ENCODE measurements at regions not wholly inside any gene's neighbourhood (a gene's known extent, or its start where the extent isn't known, plus 50 kb on each side); places are given as distances from the start of the nearest gene placed in this dataset.

DNA sequence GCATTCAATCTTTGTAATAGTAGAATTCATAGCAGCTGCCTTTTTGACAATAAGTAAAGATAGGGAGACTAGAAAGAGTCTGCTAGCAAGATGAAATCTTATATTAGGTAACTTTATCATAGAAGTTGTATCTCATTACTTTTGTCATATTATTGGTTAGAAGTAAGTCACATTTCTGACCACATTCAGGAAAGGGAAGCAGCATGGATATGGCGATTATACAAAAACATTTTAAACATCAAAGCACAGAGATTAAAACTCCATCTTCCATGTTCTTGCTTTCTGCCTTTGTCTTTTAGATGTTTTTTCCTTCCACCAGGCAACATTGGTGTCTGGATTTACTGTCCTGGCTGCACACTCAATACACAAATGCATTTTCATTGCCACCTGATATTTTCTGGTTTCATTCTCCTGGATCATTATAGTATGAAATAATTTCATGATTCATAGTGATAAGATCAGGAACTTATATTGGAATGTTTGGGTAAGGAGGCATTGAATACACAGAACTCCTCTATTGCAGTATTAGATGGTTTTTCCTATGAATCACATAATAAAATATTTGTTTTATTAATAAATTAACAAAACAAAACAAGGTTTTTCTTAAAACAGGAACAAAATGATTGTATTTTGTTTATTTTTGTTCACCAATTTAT lies 1460.3 kb upstream of the CADM2 start:
- ChIA-PET POLR2A (no interaction called here), CTCF (ENCODE audit: low intra/inter-chr PET ratio) (no interaction called here)
- intact Hi-C loops (cut with micrococcal nuclease) (no loop called here), in situ Hi-C loops (cut with MboI) (no loop called here)
- no peaks in the 10 kb centered on the region for H3K79me2 ChIP-seq (ENCODE audit: control insufficient read depth, insufficient read depth, low read length)
- FAIRE-seq (no peak), DNase-seq (ENCODE audit: extremely low read depth in 1 of 4, low spot score in 3 of 4) (no peak), ATAC-seq (no peak)
- no TSS peak for BruUV-seq (replicated peaks)
- no peaks in the 10 kb centered on the region for H3K36me3 ChIP-seq (ENCODE audit: control insufficient read depth, insufficient read depth, low read length)
- H3K4me3 ChIP-seq = no peak overlapping the region
- no peak overlapping the region for H3K27ac ChIP-seq (ENCODE audit: extremely low read depth, low read depth, low read length)
- no peaks in the 10 kb centered on the region for H3K9me3 ChIP-seq (replicated peaks; ENCODE audit: control insufficient read depth, insufficient read depth, low read depth, low read length)
- no peaks in the 10 kb centered on the region for H3K9me1 ChIP-seq (ENCODE audit: control insufficient read depth, insufficient read depth, low read length)
- H2AFZ ChIP-seq (ENCODE audit: low read depth, low read length) = no peak overlapping the region
- H3K27me3 ChIP-seq (ENCODE audit: control insufficient read depth in 2 of 2, insufficient read depth in 2 of 2, low read length in 2 of 2) = no peaks in the 10 kb centered on the region
- H4K20me1 ChIP-seq (replicated peaks; ENCODE audit: control insufficient read depth, insufficient read depth, low read length) = no peaks in the 10 kb centered on the region
- H3K4me1 ChIP-seq (replicated peaks in 1 of 2; ENCODE audit: control insufficient read depth in 2 of 2, insufficient read depth in 2 of 2, low read length in 2 of 2) = no peaks in the 10 kb centered on the region
- no peak overlapping the region for H3K4me2 ChIP-seq (ENCODE audit: insufficient read depth, low read length)
- WGBS (ENCODE audit: insufficient coverage, low coverage, missing lambda C conversion rate) = 0% methylated on average over 1 of the region's 1 CpG
- no peak overlapping the region for H3K9ac ChIP-seq (ENCODE audit: insufficient read depth in 1 of 2, low read depth in 2 of 2, low read length in 2 of 2)
- TF ChIP-seq JUNB (CRISPR knock-in tag; conservative IDR thresholded peaks at IDR 0.05) (no peak), ZNF3 (CRISPR knock-in tag; IDR thresholded peaks at IDR 0.05) (no peak), ZNF561 (CRISPR knock-in tag; conservative IDR thresholded peaks at IDR 0.05) (no peak), ZNF347 (CRISPR knock-in tag; IDR thresholded peaks at IDR 0.05; ENCODE audit: low read depth) (no peak), ZNF57 (CRISPR knock-in tag; IDR thresholded peaks at IDR 0.05) (no peak), PCBP1 (IDR thresholded peaks at IDR 0.05; ENCODE audit: low read depth, low read length, poor library complexity, severe bottlenecking) (no peak), ZNF282 (CRISPR knock-in tag; IDR thresholded peaks at IDR 0.05) (no peak), PURB (CRISPR knock-in tag; IDR thresholded peaks at IDR 0.05; ENCODE audit: low read depth) (no peak)
- TF ChIP-seq, protein P1, sequence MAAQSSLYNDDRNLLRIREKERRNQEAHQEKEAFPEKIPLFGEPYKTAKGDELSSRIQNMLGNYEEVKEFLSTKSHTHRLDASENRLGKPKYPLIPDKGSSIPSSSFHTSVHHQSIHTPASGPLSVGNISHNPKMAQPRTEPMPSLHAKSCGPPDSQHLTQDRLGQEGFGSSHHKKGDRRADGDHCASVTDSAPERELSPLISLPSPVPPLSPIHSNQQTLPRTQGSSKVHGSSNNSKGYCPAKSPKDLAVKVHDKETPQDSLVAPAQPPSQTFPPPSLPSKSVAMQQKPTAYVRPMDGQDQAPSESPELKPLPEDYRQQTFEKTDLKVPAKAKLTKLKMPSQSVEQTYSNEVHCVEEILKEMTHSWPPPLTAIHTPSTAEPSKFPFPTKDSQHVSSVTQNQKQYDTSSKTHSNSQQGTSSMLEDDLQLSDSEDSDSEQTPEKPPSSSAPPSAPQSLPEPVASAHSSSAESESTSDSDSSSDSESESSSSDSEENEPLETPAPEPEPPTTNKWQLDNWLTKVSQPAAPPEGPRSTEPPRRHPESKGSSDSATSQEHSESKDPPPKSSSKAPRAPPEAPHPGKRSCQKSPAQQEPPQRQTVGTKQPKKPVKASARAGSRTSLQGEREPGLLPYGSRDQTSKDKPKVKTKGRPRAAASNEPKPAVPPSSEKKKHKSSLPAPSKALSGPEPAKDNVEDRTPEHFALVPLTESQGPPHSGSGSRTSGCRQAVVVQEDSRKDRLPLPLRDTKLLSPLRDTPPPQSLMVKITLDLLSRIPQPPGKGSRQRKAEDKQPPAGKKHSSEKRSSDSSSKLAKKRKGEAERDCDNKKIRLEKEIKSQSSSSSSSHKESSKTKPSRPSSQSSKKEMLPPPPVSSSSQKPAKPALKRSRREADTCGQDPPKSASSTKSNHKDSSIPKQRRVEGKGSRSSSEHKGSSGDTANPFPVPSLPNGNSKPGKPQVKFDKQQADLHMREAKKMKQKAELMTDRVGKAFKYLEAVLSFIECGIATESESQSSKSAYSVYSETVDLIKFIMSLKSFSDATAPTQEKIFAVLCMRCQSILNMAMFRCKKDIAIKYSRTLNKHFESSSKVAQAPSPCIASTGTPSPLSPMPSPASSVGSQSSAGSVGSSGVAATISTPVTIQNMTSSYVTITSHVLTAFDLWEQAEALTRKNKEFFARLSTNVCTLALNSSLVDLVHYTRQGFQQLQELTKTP (IDR thresholded peaks at IDR 0.05; ENCODE audit: low read depth in 1 of 2, partially characterized antibody in 2 of 2) = no peak
- TF ChIP-seq, protein P2, sequence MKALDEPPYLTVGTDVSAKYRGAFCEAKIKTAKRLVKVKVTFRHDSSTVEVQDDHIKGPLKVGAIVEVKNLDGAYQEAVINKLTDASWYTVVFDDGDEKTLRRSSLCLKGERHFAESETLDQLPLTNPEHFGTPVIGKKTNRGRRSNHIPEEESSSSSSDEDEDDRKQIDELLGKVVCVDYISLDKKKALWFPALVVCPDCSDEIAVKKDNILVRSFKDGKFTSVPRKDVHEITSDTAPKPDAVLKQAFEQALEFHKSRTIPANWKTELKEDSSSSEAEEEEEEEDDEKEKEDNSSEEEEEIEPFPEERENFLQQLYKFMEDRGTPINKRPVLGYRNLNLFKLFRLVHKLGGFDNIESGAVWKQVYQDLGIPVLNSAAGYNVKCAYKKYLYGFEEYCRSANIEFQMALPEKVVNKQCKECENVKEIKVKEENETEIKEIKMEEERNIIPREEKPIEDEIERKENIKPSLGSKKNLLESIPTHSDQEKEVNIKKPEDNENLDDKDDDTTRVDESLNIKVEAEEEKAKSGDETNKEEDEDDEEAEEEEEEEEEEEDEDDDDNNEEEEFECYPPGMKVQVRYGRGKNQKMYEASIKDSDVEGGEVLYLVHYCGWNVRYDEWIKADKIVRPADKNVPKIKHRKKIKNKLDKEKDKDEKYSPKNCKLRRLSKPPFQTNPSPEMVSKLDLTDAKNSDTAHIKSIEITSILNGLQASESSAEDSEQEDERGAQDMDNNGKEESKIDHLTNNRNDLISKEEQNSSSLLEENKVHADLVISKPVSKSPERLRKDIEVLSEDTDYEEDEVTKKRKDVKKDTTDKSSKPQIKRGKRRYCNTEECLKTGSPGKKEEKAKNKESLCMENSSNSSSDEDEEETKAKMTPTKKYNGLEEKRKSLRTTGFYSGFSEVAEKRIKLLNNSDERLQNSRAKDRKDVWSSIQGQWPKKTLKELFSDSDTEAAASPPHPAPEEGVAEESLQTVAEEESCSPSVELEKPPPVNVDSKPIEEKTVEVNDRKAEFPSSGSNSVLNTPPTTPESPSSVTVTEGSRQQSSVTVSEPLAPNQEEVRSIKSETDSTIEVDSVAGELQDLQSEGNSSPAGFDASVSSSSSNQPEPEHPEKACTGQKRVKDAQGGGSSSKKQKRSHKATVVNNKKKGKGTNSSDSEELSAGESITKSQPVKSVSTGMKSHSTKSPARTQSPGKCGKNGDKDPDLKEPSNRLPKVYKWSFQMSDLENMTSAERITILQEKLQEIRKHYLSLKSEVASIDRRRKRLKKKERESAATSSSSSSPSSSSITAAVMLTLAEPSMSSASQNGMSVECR (CRISPR knock-in tag; IDR thresholded peaks at IDR 0.05) = no peak
- TF ChIP-seq, protein P3, sequence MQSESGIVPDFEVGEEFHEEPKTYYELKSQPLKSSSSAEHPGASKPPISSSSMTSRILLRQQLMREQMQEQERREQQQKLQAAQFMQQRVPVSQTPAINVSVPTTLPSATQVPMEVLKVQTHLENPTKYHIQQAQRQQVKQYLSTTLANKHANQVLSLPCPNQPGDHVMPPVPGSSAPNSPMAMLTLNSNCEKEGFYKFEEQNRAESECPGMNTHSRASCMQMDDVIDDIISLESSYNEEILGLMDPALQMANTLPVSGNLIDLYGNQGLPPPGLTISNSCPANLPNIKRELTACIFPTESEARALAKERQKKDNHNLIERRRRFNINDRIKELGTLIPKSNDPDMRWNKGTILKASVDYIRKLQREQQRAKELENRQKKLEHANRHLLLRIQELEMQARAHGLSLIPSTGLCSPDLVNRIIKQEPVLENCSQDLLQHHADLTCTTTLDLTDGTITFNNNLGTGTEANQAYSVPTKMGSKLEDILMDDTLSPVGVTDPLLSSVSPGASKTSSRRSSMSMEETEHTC (IDR thresholded peaks at IDR 0.05) = no peak

Measured in K562 (cell line).